Lower lobe of right lung (tissue), 2 donors: ENCODE measurements at regions not wholly inside any gene's neighbourhood (a gene's known extent, or its start where the extent isn't known, plus 50 kb on each side); places are given as distances from the start of the nearest gene placed in this dataset.

ENCODE experiments used
- ATAC-seq, 2 donors: fragments of 200-7000 bp; cut with Tn5 transposase; one replicate each; pipeline ENCODE4 v1.9.1; 2020 to 2022; ENCODE audit warnings: mild to moderate bottlenecking in 2 of 2, moderate library complexity in 2 of 2
- DNase-seq: peaks from one replicate; pipeline ENCODE4 v3.0.0-alpha.2; 2020
- H3K27ac ChIP-seq: fragments of 200-600 bp; one replicate; pipeline ENCODE4 v1.8.0; 2022
- H3K27me3 ChIP-seq: fragments of 200-600 bp; one replicate; pipeline ENCODE4 v1.8.0; 2022; ENCODE audit warnings: low read depth
- H3K36me3 ChIP-seq: fragments of 200-600 bp; one replicate; pipeline ENCODE4 v1.8.0; 2022; ENCODE audit warnings: mild to moderate bottlenecking
- H3K4me1 ChIP-seq: fragments of 200-600 bp; one replicate; pipeline ENCODE4 v1.8.0; 2022
- H3K4me3 ChIP-seq: fragments of 200-600 bp; one replicate; pipeline ENCODE4 v1.8.0; 2022; ENCODE audit warnings: mild to moderate bottlenecking
- H3K9me3 ChIP-seq: fragments of 200-600 bp; one replicate; pipeline ENCODE4 v1.8.0; 2022
- CTCF ChIP-seq: fragments of 200-600 bp; IDR thresholded peaks from one replicate; pipeline ENCODE4 v1.8.0; 2022; ENCODE audit warnings: antibody characterized with exemption, mild to moderate bottlenecking
- intact Hi-C: fragments of 100-400 bp; cut with DNase I; formaldehyde crosslinking; loops from one replicate; pipeline ENCODE4 v1.11.0; 2022
- donor health status: DM: no; HTN: yes; CAD: no; lungs with severe emphysema.

- H3K4me1 ChIP-seq, result no peaks in the 10 kb centered on the region
- H3K9me3 ChIP-seq, result no peaks in the 10 kb centered on the region
- no peak for DNase-seq
- intact Hi-C loops, result no loop called here
- H3K36me3 ChIP-seq, result no peaks in the 10 kb centered on the region
- no peak for TF ChIP-seq CTCF
- H3K27ac ChIP-seq, result no peak overlapping the region
- ATAC-seq, result no peak
- H3K4me3 ChIP-seq, result no peak overlapping the region
- no peaks in the 10 kb centered on the region for H3K27me3 ChIP-seq
These were observed 50.7 kb upstream of the PLPP4 start for GRCh38 chr10:120406376-120406775.
